ENCODE measurements at regions not wholly inside any gene's neighbourhood (a gene's known extent, or its start where the extent isn't known, plus 50 kb on each side); places are given as distances from the start of the nearest gene placed in this dataset.

DNA sequence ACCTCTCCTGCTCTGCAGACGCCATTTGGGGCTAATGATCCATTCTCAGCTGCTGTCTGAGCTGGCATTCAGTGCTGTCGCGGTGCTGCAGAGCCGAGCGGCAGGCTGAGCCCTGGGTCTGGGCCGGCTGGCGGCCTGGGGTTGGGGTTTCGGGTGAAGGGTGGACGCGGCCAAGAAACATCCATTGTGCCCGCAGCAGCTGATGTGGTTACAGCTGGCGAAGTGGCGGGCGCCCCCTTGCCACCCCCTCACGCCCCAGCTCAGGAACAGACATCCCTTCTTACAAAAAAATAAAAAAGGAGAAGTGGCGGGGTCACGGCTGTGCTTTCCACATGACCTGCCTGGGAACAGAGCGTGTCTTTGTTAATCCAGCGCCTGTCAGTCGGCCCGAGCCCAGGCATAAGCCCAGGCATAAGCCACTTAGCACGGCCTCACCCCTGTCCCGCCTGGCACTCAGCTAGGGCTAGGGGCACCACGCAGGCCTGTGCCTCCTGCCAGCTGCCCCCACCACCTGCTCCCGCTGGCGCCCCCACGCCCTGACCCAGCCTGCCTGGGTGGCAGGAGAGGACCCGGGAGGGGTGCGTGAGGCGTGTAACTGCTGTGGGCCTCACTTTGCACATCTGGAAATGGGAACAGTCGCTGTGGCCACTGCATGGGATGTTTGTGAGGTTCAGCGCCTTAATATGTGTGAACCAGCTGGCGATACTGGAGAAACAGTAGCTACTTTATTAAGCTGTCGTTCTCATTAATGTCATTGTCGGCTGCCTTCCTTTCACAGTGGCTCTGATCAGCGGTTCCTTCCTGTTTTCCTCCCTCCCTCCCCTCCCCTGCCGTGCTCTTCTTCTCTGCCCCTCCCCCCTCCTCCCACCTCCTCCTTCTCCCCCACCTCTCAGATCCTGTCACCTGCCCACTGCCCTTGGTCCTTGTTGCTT is 197.7 kb upstream of the CIBAR2 start:
- DNase-seq (ENCODE audit: low read depth in 2 of 2): no peak

DNA sequence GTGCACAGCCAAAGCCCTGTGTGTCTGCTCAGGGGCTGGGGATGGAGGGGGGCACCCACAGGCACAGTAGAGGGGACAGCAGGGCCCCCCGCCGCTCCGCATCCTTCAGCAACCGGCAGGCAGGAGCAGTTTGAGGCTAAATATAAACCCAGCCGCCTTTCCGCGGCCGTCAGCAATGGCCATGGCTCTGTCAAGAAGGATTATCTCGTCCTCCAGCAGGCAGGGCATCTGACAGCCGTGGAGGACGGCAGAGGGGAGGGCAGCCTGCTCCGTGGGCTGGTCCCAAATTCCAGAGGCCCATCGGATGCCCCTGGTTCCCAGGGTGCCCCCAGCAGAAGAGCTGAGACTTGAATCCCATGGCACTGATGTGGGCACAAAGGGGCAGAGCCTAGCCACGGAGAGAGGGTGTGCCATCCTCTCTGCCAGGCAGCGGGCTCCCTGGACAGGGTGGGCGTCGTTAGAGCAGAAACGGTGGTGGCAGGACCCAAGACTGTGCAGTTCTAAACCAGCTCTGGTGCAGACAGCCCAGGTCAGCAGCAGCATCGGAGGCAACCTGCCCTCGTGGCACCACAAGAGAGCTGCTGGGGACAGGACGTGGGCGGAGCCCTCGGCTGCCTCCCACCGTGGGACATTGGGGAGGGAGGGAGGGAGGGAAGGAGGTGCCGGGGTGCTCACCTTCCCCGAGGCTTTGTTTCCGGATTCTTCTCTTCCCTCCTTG is 198.8 kb upstream of the CIBAR2 start:
- DNase-seq (ENCODE audit: low read depth in 2 of 2): no peak

DNA sequence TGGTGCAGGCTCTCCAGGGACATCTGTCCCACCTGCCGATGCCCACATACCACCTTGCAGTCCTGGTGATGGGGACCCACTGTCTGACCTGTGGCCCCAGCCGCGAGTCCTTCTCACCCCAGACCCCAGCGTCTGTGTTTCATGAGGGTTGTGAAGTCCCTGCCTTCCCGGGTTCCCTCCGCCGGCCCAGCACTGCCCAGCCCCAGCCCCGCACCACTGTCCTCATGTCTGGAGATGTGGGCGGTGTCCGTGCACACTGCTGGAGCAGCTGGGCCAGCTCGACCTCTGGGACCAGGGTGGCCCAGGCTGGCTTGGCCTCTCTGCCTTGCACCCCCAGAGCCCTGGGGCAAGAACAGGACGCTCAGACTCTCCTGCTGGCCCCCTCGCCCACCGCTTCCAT is 199.5 kb upstream of the CIBAR2 start:
- DNase-seq (ENCODE audit: low read depth in 2 of 2): no peak

DNA sequence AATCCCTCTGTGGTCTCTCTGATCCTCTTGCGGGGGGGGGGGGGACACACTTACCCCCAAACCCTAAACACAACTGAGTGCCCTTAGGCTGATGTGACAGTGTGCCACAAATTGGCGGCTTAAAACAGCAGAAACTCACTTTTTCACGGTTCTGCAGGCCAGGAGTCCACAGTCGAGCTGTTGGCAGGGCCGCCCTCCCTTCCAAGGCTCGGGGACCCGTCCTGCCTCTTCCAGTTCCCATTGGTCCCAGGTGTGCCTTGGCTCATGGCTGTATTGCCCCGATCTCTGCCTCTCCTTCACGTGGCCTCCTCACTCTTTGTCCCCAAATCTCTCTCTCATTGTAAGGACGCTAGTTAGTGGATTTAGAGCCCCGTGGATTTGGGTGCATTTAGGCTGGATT is 199.9 kb upstream of the CIBAR2 start:
- DNase-seq (ENCODE audit: low read depth in 2 of 2): no peak

- no peak for DNase-seq (ENCODE audit: low read depth in 2 of 2)
Measured at GRCh38 chr16:85312642-85313525, 200.6 kb upstream of the CIBAR2 start.

- DNase-seq (ENCODE audit: low read depth in 2 of 2): no peak
Measured at GRCh38 chr16:85313526-85314301, 201.4 kb upstream of the CIBAR2 start.

DNA sequence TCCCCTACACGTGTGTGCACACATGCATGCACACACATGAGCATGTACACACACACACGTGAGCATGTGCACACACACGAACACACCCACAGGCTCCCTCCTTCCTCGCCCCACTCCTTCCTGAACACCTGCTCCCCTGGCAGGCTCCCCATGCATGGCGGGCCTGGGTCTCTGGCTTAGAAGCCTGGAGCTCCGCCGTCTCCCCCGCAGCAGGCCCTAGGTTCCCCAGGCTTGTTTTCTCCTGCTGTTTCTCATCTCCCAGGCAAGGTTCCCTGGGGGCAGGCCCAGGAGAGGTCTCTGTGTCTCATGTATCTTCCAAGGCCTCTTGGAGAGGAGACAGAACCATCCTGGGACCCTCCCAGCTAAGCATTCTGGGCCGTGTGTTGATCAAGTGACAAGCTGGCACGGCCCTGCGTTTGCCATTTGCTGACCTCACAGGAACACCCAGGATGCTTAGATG is 202.3 kb upstream of the CIBAR2 start:
- DNase-seq (ENCODE audit: low read depth in 2 of 2): no peak

DNA sequence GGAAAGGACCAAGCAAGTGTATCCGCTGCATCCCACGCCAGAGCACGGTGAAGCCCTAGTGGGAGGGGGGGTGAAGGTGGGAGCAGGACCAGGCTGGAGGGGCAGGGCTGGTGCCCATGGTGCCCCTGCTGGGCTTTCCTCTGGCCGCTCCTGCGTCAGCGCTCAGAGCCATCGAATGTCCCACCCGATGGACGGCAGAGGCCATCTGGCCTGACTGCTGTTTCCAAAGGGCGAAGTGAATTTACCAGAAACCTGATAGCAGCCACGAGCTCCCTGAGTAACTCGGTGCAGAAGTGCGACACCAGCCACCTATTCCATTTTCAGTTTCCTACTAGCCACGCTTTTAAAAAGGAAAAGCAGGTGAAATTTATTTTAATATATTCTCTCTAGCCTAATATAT is 203.6 kb upstream of the CIBAR2 start:
- DNase-seq (ENCODE audit: low read depth in 2 of 2): no peak

- DNase-seq (ENCODE audit: low read depth in 2 of 2): no peak
Measured at GRCh38 chr16:85316321-85316919, 204.1 kb upstream of the CIBAR2 start.

DNA sequence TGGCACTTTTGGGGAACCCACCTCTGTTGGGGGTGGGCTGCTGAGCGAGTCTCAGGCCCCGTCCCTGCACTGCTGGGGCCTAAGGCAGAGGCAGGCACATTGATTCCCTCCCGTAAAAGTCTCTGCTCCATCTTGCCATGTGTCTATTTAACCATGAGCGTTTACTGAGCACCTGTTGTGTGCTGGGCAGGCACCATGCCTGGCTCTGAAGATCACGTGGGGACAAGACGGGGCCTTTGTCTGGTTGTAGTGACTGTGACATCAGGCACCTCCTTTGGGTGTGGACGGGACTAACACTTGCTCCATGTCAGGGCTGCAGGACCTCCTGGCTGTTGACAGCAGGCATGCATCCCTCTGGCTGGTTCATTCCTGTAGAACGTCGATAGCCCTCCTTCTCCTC is 204.7 kb upstream of the CIBAR2 start:
- no peak for DNase-seq (ENCODE audit: low read depth in 2 of 2)

GRCh38 chr16:85317704-85318103 is 205.4 kb upstream of the CIBAR2 start:
- DNase-seq (ENCODE audit: low read depth in 2 of 2): no peak

GRCh38 chr16:85319208-85319983 is 207.1 kb upstream of the CIBAR2 start:
- DNase-seq (ENCODE audit: low read depth in 2 of 2): no peak

GRCh38 chr16:85319984-85320440 is 207.7 kb upstream of the CIBAR2 start:
- DNase-seq (ENCODE audit: low read depth in 2 of 2): no peak

- no peak for DNase-seq (ENCODE audit: low read depth in 2 of 2)
Measured at GRCh38 chr16:85320677-85321385, 208.6 kb upstream of the CIBAR2 start.

DNA sequence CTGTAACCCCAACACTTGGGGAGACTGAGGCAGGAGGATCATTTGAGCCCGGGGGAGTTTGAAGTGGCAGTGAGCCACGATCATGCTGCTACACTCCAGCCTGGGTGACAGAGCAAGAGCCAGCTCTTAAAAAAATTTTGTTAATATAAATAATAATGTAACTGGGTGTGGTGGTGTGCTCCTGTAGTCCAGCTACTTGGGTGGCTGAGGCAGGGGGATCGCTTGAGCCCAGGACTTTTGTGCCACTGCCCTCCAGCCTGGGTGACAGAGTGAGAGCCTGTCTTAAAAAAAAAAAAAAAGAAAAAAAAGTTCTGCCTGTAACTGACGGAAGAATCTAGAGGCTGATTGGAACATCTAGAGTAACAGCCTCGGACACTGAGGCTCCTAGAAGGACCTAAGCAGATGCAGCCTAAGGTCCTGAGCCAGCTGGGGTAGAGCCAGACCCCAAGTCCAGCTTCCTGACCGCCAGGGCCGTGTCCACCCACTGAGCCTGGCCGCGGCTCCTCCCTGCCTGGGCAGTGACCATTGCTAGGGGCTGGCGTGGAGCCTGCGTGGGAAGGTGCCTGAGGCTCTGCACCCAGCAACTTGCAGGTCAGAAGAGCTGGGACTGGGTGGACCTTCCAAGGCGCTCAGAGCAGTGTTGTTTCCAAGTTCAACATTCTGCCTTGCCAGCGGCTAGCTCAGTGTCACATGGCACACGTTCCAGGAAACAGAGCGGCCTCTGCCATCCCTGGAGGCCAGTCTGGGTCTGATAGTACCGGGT is 209.4 kb upstream of the CIBAR2 start:
- no peak for DNase-seq (ENCODE audit: low read depth in 2 of 2)

DNA sequence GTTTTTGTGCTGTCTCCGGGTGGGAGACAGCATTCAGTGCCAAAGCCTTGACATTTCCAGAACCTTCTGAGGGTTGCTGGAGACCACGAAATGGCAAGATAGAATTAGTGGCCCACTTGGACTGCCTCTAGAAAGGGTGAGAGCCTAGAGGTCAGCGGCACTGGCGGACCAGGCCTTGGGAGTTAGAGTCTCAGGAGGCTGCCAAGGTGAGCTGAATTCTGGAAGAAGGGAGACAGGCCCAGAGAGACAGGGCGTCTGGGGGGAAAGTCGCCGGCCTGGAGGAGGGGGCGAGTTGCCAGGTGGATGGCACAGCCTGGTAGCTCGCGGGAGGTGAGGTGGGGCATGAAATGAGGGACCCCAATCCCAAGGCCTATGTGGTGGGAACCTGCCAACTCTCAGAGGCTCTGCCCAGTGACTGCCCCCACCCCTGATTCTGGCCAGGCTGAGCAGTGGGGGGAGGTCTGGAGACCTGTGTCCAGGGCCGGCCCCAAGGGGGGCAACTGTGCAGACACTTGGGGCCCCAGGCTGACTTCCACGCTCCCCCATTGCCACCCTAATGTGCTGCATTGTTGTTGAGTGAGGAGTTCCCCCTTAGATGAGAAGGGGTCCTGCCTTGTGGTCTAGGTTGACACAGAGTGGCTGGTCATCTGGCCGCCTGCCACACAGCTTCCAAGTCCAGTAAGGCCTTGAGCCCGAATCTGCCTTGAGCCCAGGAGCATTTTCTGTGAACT is 211.1 kb upstream of the CIBAR2 start:
- DNase-seq (ENCODE audit: low read depth in 2 of 2): no peak

DNA sequence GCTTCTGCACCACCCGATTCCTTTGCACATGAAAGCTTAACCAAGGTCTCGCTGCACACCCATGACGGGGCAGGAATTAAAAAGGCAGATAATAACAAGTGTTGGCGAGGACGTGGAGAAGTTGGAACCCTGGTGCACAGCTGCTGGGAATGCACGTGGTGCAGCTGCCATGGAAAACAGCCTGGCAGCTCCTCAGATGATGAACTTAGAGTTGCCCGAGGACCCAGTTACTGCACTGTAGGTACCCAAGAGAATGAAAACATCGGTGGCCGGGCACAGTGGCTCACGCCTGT is 211.6 kb upstream of the CIBAR2 start:
- no peak for DNase-seq (ENCODE audit: low read depth in 2 of 2)

DNA sequence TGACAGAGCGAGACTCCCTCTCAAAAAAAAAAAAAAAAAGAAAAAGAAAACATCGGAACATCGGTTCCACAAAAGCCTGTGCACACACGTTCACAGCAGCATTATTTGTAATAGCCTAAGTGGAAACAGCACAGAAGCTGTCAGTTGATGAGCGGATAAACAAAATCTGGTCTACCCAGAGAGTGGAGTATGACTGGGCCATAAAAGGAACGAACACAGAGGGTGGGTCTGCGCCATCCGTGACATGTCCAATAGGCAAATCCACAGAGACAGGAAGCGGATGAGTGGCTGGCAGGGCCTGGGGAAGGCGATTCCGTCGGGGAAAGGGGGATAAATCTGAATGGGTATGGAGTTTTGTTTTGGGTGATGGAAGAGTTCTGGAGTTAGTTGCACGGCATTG is 212.2 kb upstream of the CIBAR2 start:
- no peak for DNase-seq (ENCODE audit: low read depth in 2 of 2)

Measured in fibroblast of skin of left biceps (primary cell).